K562 (cell line): ENCODE measurements at regions not wholly inside any gene's neighbourhood (a gene's known extent, or its start where the extent isn't known, plus 50 kb on each side); places are given as distances from the start of the nearest gene placed in this dataset.

Experiments
- FOXM1 ChIP-seq, 2 experiments: fragments of 450-650 bp in 1 of 2; sonication (generic) in 1 of 2; formaldehyde crosslinking in 1 of 2; IDR thresholded peaks; 2 replicates each; pipeline versions ENCODE4 v1.6.1 to v1.9.0; 2017 to 2022; ENCODE audit warnings: low read depth in 2 of 2, mild to moderate bottlenecking in 2 of 2, missing genetic modification reagents in 1 of 2, moderate library complexity in 1 of 2
- HMG20B ChIP-seq: fragments of 250-450 bp; sonication (Bioruptor Pico); IDR thresholded peaks from 2 replicates; pipeline ENCODE4 v1.5.0; 2021; ENCODE audit warnings: mild to moderate bottlenecking
- MBD2 ChIP-seq: sonication (generic); IDR thresholded peaks from 2 replicates; pipeline ENCODE4 v1.6.1; 2016; ENCODE audit warnings: low read depth, borderline replicate concordance
- MECOM ChIP-seq: fragments of 250-450 bp; sonication (Bioruptor Pico); IDR thresholded peaks from 2 replicates; pipeline ENCODE4 v1.8.0; 2022; ENCODE audit warnings: inconsistent platforms
- SAP30 ChIP-seq: fragments of 200-600 bp; sonication (generic); IDR thresholded peaks from 2 replicates; pipeline ENCODE4 v1.6.1; 2012; ENCODE audit warnings: borderline replicate concordance, low read depth, mild to moderate bottlenecking, moderate library complexity, low read length, control low read depth, inconsistent platforms; ENCODE audit not compliant: insufficient read depth, poor library complexity, severe bottlenecking
- SIRT6 ChIP-seq: IDR thresholded peaks from one replicate; pipeline ENCODE4 v1.6.1; 2012; ENCODE audit warnings: low read depth, mild to moderate bottlenecking, control low read depth, inconsistent platforms, low read length, moderate library complexity
- ZBTB8A ChIP-seq: fragments of 450-650 bp; IDR thresholded peaks from 2 replicates; pipeline ENCODE4 v1.6.1; 2018; ENCODE audit warnings: mild to moderate bottlenecking, moderate library complexity; ENCODE audit not compliant: partially characterized antibody
- ZNF583 ChIP-seq: fragments of 250-450 bp; sonication (Bioruptor Pico); IDR thresholded peaks from 2 replicates; pipeline ENCODE4 v1.4.0; 2020
- TF ChIP-seq, protein P1 (sequence below): fragments of 250-450 bp; sonication (Bioruptor Pico); IDR thresholded peaks from 2 replicates; pipeline ENCODE4 v1.5.0; 2021; ENCODE audit warnings: mild to moderate bottlenecking, borderline replicate concordance
- TF ChIP-seq, protein P2 (sequence below): fragments of 450-650 bp; IDR thresholded peaks from 2 replicates; pipeline ENCODE4 v1.6.1; 2016; ENCODE audit warnings: mild to moderate bottlenecking

DNA sequence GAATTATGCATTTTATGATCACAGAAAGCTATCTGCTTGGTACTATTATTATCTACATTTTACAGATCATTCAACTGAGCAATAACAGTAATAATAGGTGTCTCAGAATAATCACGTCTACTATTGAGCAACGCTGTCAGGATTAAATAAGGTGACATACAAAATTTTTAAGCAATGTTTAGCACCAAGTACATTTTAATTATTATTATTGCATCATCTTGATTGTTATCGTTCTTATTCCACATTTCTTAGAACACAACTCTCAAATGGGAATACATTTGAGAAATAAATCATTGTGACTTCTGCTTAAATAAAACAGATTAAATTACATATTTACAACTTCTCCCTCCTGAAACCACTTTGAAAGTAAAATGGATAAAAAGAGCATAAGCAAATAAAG, 1083.5 kb upstream of the ADGRL3 start (continued):
- TF ChIP-seq, protein P1, sequence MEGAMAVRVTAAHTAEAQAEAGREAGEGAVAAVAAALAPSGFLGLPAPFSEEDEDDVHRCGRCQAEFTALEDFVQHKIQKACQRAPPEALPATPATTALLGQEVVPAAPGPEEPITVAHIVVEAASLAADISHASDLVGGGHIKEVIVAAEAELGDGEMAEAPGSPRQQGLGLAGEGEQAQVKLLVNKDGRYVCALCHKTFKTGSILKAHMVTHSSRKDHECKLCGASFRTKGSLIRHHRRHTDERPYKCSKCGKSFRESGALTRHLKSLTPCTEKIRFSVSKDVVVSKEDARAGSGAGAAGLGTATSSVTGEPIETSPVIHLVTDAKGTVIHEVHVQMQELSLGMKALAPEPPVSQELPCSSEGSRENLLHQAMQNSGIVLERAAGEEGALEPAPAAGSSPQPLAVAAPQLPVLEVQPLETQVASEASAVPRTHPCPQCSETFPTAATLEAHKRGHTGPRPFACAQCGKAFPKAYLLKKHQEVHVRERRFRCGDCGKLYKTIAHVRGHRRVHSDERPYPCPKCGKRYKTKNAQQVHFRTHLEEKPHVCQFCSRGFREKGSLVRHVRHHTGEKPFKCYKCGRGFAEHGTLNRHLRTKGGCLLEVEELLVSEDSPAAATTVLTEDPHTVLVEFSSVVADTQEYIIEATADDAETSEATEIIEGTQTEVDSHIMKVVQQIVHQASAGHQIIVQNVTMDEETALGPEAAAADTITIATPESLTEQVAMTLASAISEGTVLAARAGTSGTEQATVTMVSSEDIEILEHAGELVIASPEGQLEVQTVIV: no peak
- TF ChIP-seq MECOM (CRISPR knock-in tag) (no peak), SIRT6 (no peak), ZBTB8A (no peak), FOXM1 (IDR thresholded peaks at IDR 0.05; ENCODE audit: low read depth) (no peak), FOXM1 (CRISPR knock-in tag; IDR thresholded peaks at IDR 0.05; ENCODE audit: low read depth) (no peak), ZNF583 (CRISPR knock-in tag) (no peak), SAP30 (no peak), MBD2 (no peak), HMG20B (CRISPR knock-in tag) (no peak)
- TF ChIP-seq, protein P2, sequence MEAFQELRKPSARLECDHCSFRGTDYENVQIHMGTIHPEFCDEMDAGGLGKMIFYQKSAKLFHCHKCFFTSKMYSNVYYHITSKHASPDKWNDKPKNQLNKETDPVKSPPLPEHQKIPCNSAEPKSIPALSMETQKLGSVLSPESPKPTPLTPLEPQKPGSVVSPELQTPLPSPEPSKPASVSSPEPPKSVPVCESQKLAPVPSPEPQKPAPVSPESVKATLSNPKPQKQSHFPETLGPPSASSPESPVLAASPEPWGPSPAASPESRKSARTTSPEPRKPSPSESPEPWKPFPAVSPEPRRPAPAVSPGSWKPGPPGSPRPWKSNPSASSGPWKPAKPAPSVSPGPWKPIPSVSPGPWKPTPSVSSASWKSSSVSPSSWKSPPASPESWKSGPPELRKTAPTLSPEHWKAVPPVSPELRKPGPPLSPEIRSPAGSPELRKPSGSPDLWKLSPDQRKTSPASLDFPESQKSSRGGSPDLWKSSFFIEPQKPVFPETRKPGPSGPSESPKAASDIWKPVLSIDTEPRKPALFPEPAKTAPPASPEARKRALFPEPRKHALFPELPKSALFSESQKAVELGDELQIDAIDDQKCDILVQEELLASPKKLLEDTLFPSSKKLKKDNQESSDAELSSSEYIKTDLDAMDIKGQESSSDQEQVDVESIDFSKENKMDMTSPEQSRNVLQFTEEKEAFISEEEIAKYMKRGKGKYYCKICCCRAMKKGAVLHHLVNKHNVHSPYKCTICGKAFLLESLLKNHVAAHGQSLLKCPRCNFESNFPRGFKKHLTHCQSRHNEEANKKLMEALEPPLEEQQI: no peak
